ENCODE measurements at regions not wholly inside any gene's neighbourhood (a gene's known extent, or its start where the extent isn't known, plus 50 kb on each side); places are given as distances from the start of the nearest gene placed in this dataset.
A peak's percentile ranks its signal among the peaks of the same experiment; 100 is the strongest.
"Not testable (repeated sequence)": the region's sequence is repeated elsewhere in the genome, so short reads cannot be mapped to it uniquely, and the experiment has no call there.

GRCh38 chr12:46669720-46670119 lies 156.1 kb downstream of the SLC38A4 start:
- DNase-seq = no peak
- no peak for ATAC-seq

- DNase-seq (no peak), ATAC-seq (no peak)
These were observed 158.2 kb downstream of the SLC38A4 start for GRCh38 chr12:46667551-46667950.

GRCh38 chr12:46664761-46665287 lies 161.0 kb downstream of the SLC38A4 start:
- ATAC-seq = peak; percentile 83
- DNase-seq = no peak

GRCh38 chr12:46663318-46663717 lies 162.5 kb downstream of the SLC38A4 start:
- ATAC-seq = no peak
- DNase-seq = no peak

- peak; percentile 69 for ATAC-seq
- DNase-seq = no peak
These were observed 164.5 kb downstream of the SLC38A4 start for GRCh38 chr12:46661110-46661845.

GRCh38 chr12:46660719-46661109 lies 165.1 kb downstream of the SLC38A4 start:
- no peak for DNase-seq
- no peak for ATAC-seq

GRCh38 chr12:46660276-46660675 lies 165.5 kb downstream of the SLC38A4 start:
- DNase-seq (no peak), ATAC-seq (no peak)

- ATAC-seq = peak; percentile 35
- DNase-seq = no peak
These were observed 166.0 kb downstream of the SLC38A4 start for GRCh38 chr12:46659824-46660223.

GRCh38 chr12:46659032-46659650 lies 166.7 kb downstream of the SLC38A4 start:
- DNase-seq (no peak), ATAC-seq (no peak)

- no peak for DNase-seq
- no peak for ATAC-seq
These were observed 168.1 kb downstream of the SLC38A4 start for GRCh38 chr12:46657453-46658411.

- ATAC-seq, DNase-seq: not testable (repeated sequence)
These were observed 169.8 kb downstream of the SLC38A4 start for GRCh38 chr12:46655984-46656383.

GRCh38 chr12:46653311-46653710 lies 172.5 kb downstream of the SLC38A4 start:
- DNase-seq (no peak), ATAC-seq (no peak)

GRCh38 chr12:46652692-46653091 lies 173.1 kb downstream of the SLC38A4 start:
- ATAC-seq (no peak), DNase-seq (no peak)

- DNase-seq = no peak
- ATAC-seq = no peak
These were observed 175.1 kb downstream of the SLC38A4 start for GRCh38 chr12:46650688-46651087.

- DNase-seq (no peak), ATAC-seq (no peak)
These were observed 176.4 kb downstream of the SLC38A4 start for GRCh38 chr12:46649433-46649832.

- no peak for ATAC-seq
- no peak for DNase-seq
These were observed 178.8 kb downstream of the SLC38A4 start for GRCh38 chr12:46647034-46647433.

GRCh38 chr12:46641649-46642048 lies 184.1 kb downstream of the SLC38A4 start:
- ATAC-seq, DNase-seq: not testable (repeated sequence)

GRCh38 chr12:46635818-46636217 lies 190.0 kb downstream of the SLC38A4 start:
- DNase-seq = no peak
- no peak for ATAC-seq

GRCh38 chr12:46629331-46630229 lies 196.2 kb downstream of the SLC38A4 start:
- DNase-seq (no peak), ATAC-seq (no peak)

GRCh38 chr12:46628176-46628575 lies 197.6 kb downstream of the SLC38A4 start:
- ATAC-seq (no peak), DNase-seq (no peak)

- ATAC-seq (no peak), DNase-seq (no peak)
These were observed 198.1 kb downstream of the SLC38A4 start for GRCh38 chr12:46627686-46628085.

All from stimulated activated naive CD8-positive, alpha-beta T cell treated with anti-CD3 and anti-CD28 coated beads, Interleukin-15, Interleukin-2, amounts not matched to agents 100 U/mL and 50 U/mL, for 24 hours (primary cell).